ENCODE measurements at regions not wholly inside any gene's neighbourhood (a gene's known extent, or its start where the extent isn't known, plus 50 kb on each side); places are given as distances from the start of the nearest gene placed in this dataset.

DNA sequence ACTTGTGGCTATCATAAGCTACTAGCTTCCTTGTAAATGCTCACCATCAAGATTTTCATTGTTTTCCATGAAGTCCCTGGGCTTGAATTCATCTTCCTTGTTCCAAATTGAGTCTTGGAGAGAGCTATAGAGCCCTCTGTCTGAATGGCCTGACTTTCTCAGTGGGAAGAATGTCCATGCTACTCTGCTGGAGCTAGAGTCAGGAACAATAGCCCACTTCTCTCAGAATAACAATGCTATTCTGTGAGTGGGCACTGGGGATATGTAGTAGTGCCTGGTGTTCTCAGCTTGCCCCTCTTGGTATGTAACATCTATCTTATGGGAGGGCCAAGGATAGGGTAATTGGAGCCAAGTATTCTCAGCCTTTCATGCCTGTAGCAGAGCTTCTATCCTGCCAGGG, 127.6 kb upstream of the TRHDE start:
- TF ChIP-seq, protein P1, sequence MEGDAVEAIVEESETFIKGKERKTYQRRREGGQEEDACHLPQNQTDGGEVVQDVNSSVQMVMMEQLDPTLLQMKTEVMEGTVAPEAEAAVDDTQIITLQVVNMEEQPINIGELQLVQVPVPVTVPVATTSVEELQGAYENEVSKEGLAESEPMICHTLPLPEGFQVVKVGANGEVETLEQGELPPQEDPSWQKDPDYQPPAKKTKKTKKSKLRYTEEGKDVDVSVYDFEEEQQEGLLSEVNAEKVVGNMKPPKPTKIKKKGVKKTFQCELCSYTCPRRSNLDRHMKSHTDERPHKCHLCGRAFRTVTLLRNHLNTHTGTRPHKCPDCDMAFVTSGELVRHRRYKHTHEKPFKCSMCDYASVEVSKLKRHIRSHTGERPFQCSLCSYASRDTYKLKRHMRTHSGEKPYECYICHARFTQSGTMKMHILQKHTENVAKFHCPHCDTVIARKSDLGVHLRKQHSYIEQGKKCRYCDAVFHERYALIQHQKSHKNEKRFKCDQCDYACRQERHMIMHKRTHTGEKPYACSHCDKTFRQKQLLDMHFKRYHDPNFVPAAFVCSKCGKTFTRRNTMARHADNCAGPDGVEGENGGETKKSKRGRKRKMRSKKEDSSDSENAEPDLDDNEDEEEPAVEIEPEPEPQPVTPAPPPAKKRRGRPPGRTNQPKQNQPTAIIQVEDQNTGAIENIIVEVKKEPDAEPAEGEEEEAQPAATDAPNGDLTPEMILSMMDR (conservative IDR thresholded peaks at IDR 0.05; ENCODE audit: low read depth in 2 of 2), result no peak
- TF ChIP-seq STAT1 (IDR thresholded peaks at IDR 0.05; ENCODE audit: unreplicated experiment) (no peak), EZH2phosphoT487 (IDR thresholded peaks at IDR 0.05; ENCODE audit: unreplicated experiment) (no peak), EZH2 (IDR thresholded peaks at IDR 0.05; ENCODE audit: low read depth, unreplicated experiment) (no peak), POLR2AphosphoS5 (IDR thresholded peaks at IDR 0.05; ENCODE audit: low read depth) (no peak), CREB1 (CRISPR knock-in tag; IDR thresholded peaks at IDR 0.05; ENCODE audit: low read depth) (no peak)
- TF ChIP-seq, protein P2, sequence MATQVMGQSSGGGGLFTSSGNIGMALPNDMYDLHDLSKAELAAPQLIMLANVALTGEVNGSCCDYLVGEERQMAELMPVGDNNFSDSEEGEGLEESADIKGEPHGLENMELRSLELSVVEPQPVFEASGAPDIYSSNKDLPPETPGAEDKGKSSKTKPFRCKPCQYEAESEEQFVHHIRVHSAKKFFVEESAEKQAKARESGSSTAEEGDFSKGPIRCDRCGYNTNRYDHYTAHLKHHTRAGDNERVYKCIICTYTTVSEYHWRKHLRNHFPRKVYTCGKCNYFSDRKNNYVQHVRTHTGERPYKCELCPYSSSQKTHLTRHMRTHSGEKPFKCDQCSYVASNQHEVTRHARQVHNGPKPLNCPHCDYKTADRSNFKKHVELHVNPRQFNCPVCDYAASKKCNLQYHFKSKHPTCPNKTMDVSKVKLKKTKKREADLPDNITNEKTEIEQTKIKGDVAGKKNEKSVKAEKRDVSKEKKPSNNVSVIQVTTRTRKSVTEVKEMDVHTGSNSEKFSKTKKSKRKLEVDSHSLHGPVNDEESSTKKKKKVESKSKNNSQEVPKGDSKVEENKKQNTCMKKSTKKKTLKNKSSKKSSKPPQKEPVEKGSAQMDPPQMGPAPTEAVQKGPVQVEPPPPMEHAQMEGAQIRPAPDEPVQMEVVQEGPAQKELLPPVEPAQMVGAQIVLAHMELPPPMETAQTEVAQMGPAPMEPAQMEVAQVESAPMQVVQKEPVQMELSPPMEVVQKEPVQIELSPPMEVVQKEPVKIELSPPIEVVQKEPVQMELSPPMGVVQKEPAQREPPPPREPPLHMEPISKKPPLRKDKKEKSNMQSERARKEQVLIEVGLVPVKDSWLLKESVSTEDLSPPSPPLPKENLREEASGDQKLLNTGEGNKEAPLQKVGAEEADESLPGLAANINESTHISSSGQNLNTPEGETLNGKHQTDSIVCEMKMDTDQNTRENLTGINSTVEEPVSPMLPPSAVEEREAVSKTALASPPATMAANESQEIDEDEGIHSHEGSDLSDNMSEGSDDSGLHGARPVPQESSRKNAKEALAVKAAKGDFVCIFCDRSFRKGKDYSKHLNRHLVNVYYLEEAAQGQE (IDR thresholded peaks at IDR 0.05; ENCODE audit: unreplicated experiment), result no peak

Data from GM23338 (cell line).